ENCODE measurements at regions not wholly inside any gene's neighbourhood (a gene's known extent, or its start where the extent isn't known, plus 50 kb on each side); places are given as distances from the start of the nearest gene placed in this dataset.

DNA sequence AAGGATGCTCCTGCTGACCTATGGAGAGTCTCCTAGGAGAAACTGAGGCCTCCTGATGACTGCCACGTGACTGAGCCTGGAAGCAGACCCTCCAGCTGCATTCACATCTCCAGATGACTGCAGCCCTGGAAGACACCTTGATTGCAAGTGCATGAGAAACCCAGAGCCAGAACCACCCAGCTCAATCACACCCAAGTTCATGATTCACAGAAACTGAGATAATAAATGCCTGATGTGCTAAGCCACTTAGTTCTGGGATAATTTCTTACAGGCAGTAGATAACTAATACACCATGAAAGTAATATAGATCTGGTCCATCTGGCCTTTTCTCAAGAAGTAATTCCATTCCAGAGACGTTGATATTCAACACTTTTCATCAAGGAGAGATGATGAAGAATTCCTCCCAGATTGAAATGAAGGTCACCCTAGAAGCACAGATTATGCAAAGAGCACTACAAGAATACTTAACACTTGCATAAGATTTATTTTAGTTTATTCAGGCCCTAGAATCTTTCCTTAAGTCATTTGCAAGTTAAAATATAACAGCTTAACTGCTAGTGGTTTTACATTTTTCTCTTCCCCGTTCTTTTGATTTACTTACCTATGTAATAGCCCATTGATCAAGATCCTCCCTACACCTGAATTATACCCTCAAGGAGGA lies 208.2 kb upstream of the INHBA start:
- TF ChIP-seq, protein P1, sequence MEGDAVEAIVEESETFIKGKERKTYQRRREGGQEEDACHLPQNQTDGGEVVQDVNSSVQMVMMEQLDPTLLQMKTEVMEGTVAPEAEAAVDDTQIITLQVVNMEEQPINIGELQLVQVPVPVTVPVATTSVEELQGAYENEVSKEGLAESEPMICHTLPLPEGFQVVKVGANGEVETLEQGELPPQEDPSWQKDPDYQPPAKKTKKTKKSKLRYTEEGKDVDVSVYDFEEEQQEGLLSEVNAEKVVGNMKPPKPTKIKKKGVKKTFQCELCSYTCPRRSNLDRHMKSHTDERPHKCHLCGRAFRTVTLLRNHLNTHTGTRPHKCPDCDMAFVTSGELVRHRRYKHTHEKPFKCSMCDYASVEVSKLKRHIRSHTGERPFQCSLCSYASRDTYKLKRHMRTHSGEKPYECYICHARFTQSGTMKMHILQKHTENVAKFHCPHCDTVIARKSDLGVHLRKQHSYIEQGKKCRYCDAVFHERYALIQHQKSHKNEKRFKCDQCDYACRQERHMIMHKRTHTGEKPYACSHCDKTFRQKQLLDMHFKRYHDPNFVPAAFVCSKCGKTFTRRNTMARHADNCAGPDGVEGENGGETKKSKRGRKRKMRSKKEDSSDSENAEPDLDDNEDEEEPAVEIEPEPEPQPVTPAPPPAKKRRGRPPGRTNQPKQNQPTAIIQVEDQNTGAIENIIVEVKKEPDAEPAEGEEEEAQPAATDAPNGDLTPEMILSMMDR (IDR thresholded peaks at IDR 0.05) = no peak
- TF ChIP-seq POLR2A (IDR thresholded peaks at IDR 0.05) = no peak
